ENCODE measurements at regions not wholly inside any gene's neighbourhood (a gene's known extent, or its start where the extent isn't known, plus 50 kb on each side); places are given as distances from the start of the nearest gene placed in this dataset.

GRCh38 chr5:125327676-125328075 lies 581.2 kb upstream of the ZNF608 start:
- H3K4me3 ChIP-seq (replicated peaks; ENCODE audit: low read depth, low read length) = no peak overlapping the region
- TF ChIP-seq CTCF (IDR thresholded peaks at IDR 0.05; ENCODE audit: low read depth, low read length, missing control alignments) = no peak
- no peak for DNase-seq (ENCODE audit: extremely low read depth, low read depth)

DNA sequence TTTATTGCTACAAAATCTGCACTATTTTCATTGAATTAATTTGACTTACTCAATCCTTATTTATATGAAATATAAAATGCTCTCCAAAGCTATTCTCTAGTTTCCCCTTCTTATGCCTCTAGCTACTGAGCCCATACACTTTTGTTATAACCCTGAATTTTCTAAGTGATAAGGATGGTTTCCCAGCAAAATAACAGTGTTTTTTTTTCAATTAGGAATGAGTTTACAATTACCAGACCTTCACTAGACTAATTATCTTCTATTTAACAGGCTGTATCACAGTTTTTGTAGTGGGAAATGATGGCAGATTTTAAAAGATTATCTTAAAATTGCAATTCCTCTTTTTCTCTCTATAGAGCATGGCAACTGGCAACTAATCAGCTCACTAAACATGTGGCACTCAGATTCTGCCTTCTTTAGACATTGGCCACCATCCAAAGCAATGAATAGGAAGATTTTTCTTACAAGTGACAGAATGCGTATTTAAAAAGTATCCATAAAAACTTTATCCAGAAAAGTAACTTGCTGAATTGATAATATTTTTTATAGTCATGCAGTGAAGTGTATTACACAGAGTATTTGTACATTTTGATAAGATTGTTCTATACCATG lies 585.7 kb upstream of the ZNF608 start:
- no peak for DNase-seq (ENCODE audit: extremely low read depth, low read depth)
- no peak overlapping the region for H3K4me3 ChIP-seq (replicated peaks; ENCODE audit: low read depth, low read length)
- no peak for TF ChIP-seq CTCF (IDR thresholded peaks at IDR 0.05; ENCODE audit: low read depth, low read length, missing control alignments)

- no peak overlapping the region for H3K4me3 ChIP-seq (replicated peaks; ENCODE audit: low read depth, low read length)
- DNase-seq (ENCODE audit: extremely low read depth, low read depth) = no peak
- no peak for TF ChIP-seq CTCF (IDR thresholded peaks at IDR 0.05; ENCODE audit: low read depth, low read length, missing control alignments)
Observed at GRCh38 chr5:125333416-125333815, 587.0 kb upstream of the ZNF608 start.

GRCh38 chr5:125336401-125336800 lies 590.0 kb upstream of the ZNF608 start:
- H3K4me3 ChIP-seq (replicated peaks; ENCODE audit: low read depth, low read length) = no peak overlapping the region
- no peak for TF ChIP-seq CTCF (IDR thresholded peaks at IDR 0.05; ENCODE audit: low read depth, low read length, missing control alignments)
- no peak for DNase-seq (ENCODE audit: extremely low read depth, low read depth)

DNA sequence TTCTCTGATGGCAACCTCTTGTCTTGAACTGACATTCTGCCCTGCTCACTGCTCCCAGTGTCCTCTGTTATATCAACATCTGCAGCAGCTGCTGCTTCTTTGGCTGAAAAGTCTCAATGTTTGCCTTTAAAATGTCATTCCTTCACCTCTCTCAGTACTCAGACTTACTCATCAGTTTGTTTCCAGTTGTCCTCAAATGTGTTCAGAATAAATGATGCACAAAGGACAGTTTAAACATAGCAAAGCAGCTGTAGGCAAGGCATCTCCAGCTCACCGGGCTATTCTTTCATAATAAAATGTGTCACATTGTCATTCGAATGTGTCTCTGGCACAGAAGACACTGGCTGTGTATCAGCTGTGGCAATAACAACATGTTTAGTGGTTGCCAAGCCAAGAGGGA lies 590.9 kb upstream of the ZNF608 start:
- TF ChIP-seq CTCF (IDR thresholded peaks at IDR 0.05; ENCODE audit: low read depth, low read length, missing control alignments) = no peak
- H3K4me3 ChIP-seq (replicated peaks; ENCODE audit: low read depth, low read length) = no peak overlapping the region
- DNase-seq (ENCODE audit: extremely low read depth, low read depth) = no peak

- H3K4me3 ChIP-seq (replicated peaks; ENCODE audit: low read depth, low read length) = no peak overlapping the region
- no peak for TF ChIP-seq CTCF (IDR thresholded peaks at IDR 0.05; ENCODE audit: low read depth, low read length, missing control alignments)
- DNase-seq (ENCODE audit: extremely low read depth, low read depth) = no peak
Observed at GRCh38 chr5:125338440-125339174, 592.2 kb upstream of the ZNF608 start.
